Fibroblast of lung (primary cell): ENCODE measurements at regions not wholly inside any gene's neighbourhood (a gene's known extent, or its start where the extent isn't known, plus 50 kb on each side); places are given as distances from the start of the nearest gene placed in this dataset.

Experiments
- CTCF ChIP-seq, 2 donors: IDR thresholded peaks in 1 of 2; conservative IDR thresholded peaks in 1 of 2; 1 replicate in 1 of 2; 2 replicates in 1 of 2; pipeline ENCODE4 v1.5.1; 2011 to 2012; ENCODE audit warnings: low read length in 2 of 2, control low read depth in 1 of 2, inconsistent platforms in 1 of 2, low read depth in 1 of 2, mild to moderate bottlenecking in 1 of 2
- EZH2 ChIP-seq: IDR thresholded peaks from 2 replicates; pipeline ENCODE4 v1.5.1; 2012; ENCODE audit warnings: low read length, control low read depth, mild to moderate bottlenecking; ENCODE audit errors: missing control alignments

DNA sequence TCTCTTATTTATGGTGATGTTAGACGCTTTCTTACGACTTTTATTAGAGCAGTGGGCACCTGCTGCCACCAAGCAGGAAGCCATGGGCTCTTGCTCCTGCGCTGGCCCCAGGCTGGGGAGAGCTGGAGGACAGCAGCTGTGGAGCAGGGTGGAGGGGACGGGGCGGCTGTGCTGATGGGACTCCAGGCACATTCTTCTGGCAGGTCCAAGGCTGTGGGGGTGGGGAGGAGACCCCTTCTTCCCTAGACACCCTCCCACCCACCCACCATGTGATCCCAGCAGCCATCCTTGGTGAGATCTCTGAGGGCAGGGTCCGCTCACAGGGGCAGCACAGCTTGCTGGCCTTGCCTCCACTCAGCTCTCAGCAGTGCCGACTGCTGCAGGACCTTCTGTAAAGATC is 192.6 kb upstream of the IRX4 start:
- no peak for TF ChIP-seq CTCF (conservative IDR thresholded peaks at IDR 0.05 in 1 of 2, IDR thresholded peaks at IDR 0.05 in 1 of 2; ENCODE audit: low read depth in 1 of 2, low read length in 2 of 2)
- no peak for TF ChIP-seq EZH2
